GM12878 (cell line): ENCODE measurements at regions not wholly inside any gene's neighbourhood (a gene's known extent, or its start where the extent isn't known, plus 50 kb on each side); places are given as distances from the start of the nearest gene placed in this dataset.

Source experiments
- ATAC-seq: fragments of 200-7000 bp; cut with Tn5 transposase; 3 replicates; pipeline ENCODE4 v1.9.1; 2020; ENCODE audit warnings: mild to moderate bottlenecking, moderate library complexity
- BruUV-seq: library from RNA; stranded (reverse); fragments of 400-500 nt; replicated peaks from 2 replicates; lab custom pipeline; 2021; lab: Mats Ljungman, UMichigan
- CTCF ChIA-PET: fragments of 300-600 bp; sonication (Branson Sonifier 250); formaldehyde crosslinking; extraction: SDS; loops from one replicate; lab custom pipeline; 2021; ENCODE audit warnings: inconsistent platforms; lab: Yijun Ruan, JAX
- POLR2A ChIA-PET: fragments of 350-600 bp; formaldehyde crosslinking; extraction: SDS; loops from one replicate; lab custom pipeline; 2021; ENCODE audit warnings: inconsistent platforms; lab: Charles Lee
- RAD21 ChIA-PET: fragments of 300-600 bp; sonication (Branson Sonifier 250); formaldehyde crosslinking; loops from one replicate; lab custom pipeline; 2023; ENCODE audit warnings: antibody characterized with exemption; ENCODE audit not compliant: unreplicated experiment; lab: Charles Lee
- SMC1A ChIA-PET: fragments of 300-600 bp; sonication (Branson Sonifier 250); formaldehyde crosslinking; loops from one replicate; lab custom pipeline; 2023; ENCODE audit not compliant: unreplicated experiment, uncharacterized antibody; lab: Charles Lee
- DNase-seq: peaks from one replicate; pipeline ENCODE4 v3.0.0-alpha.2; 2011; ENCODE audit warnings: low read depth, low spot score
- FAIRE-seq: peaks from 3 replicates; lab custom pipeline; 2011; peaks lifted over from hg19 to GRCh38; lab: Jason Lieb, UNC
- H2AFZ ChIP-seq: 2 replicates; pipeline ENCODE4 v1.6.0; 2011; ENCODE audit warnings: low read depth, low read length, control low read depth; ENCODE audit not compliant: control insufficient read depth
- H3K27ac ChIP-seq: 2 replicates; pipeline ENCODE4 v1.5.1; 2011; ENCODE audit warnings: control low read depth; ENCODE audit not compliant: control insufficient read depth, insufficient read depth
- H3K27me3 ChIP-seq, 2 experiments: replicated peaks in 1 of 2; 2 replicates each; pipeline versions ENCODE4 v1.6.0 to v1.6.1; 2011; ENCODE audit warnings: low read length in 1 of 2; ENCODE audit not compliant: control insufficient read depth in 2 of 2, insufficient read depth in 2 of 2
- H3K36me3 ChIP-seq, 2 experiments: 2 replicates each; pipeline ENCODE4 v1.5.1; 2011; ENCODE audit warnings: low read length in 1 of 2; ENCODE audit not compliant: control insufficient read depth in 2 of 2, insufficient read depth in 2 of 2
- H3K4me1 ChIP-seq: 2 replicates; pipeline ENCODE4 v1.6.1; 2011; ENCODE audit warnings: mild to moderate bottlenecking, low read length, moderate library complexity, mixed read lengths; ENCODE audit not compliant: control insufficient read depth, insufficient read depth
- H3K4me2 ChIP-seq: 2 replicates; pipeline ENCODE4 v1.6.0; 2011; ENCODE audit warnings: control low read depth; ENCODE audit not compliant: control insufficient read depth, insufficient read depth
- H3K4me3 ChIP-seq: fragments of 200-600 bp; sonication (generic); 2 replicates; pipeline ENCODE4 v1.5.1; 2016
- H3K79me2 ChIP-seq: 2 replicates; pipeline ENCODE4 v1.6.0; 2011; ENCODE audit warnings: low read length; ENCODE audit not compliant: control insufficient read depth, insufficient read depth
- H3K9ac ChIP-seq: 2 replicates; pipeline ENCODE4 v1.8.0; 2011; ENCODE audit warnings: low read length, control low read depth, mixed read lengths; ENCODE audit not compliant: control insufficient read depth, insufficient read depth
- H3K9me3 ChIP-seq: replicated peaks from 3 replicates; pipeline ENCODE4 v1.5.1; 2011; ENCODE audit warnings: mild to moderate bottlenecking, low read length; ENCODE audit not compliant: control insufficient read depth, insufficient read depth
- H4K20me1 ChIP-seq: 2 replicates; pipeline ENCODE4 v1.6.0; 2011; ENCODE audit not compliant: control insufficient read depth, insufficient read depth
- CTCF ChIP-seq, 3 experiments: IDR thresholded peaks in 2 of 3; conservative IDR thresholded peaks in 1 of 3; 2 replicates each; pipeline ENCODE4 v1.5.1; 2011; ENCODE audit warnings: low read depth in 3 of 3, low read length in 3 of 3, mild to moderate bottlenecking in 3 of 3, control low read depth in 2 of 3, moderate library complexity in 2 of 3, inconsistent platforms in 1 of 3, mixed read lengths in 1 of 3; ENCODE audit not compliant: control insufficient read depth in 2 of 3, insufficient read depth in 1 of 3; ENCODE audit errors: extremely low read depth in 1 of 3
- HDAC2 ChIP-seq: fragments of 200-600 bp; sonication (generic); IDR thresholded peaks from 2 replicates; pipeline ENCODE4 v1.6.1; 2017
- HSF1 ChIP-seq: fragments of 150-350 bp; IDR thresholded peaks from 2 replicates; pipeline ENCODE4 v1.6.1; 2014; ENCODE audit warnings: mild to moderate bottlenecking, low read depth, low read length
- RAD21 ChIP-seq: IDR thresholded peaks from 2 replicates; pipeline ENCODE4 v1.6.1; 2011; ENCODE audit warnings: mild to moderate bottlenecking, low read depth, low read length, moderate library complexity; ENCODE audit not compliant: insufficient read depth
- TBL1XR1 ChIP-seq: IDR thresholded peaks from 2 replicates; pipeline ENCODE4 v1.6.1; 2012; ENCODE audit warnings: low read depth, low read length, improper control_type of control experiment
- WRNIP1 ChIP-seq: IDR thresholded peaks from 2 replicates; pipeline ENCODE4 v1.6.1; 2011; ENCODE audit warnings: low read depth, low read length, improper control_type of control experiment, borderline replicate concordance
- WGBS: methylation state at CpG from one replicate; pipeline ENCODE4 v1.1.6; 2016; ENCODE audit warnings: low lambda C conversion rate; ENCODE audit not compliant: insufficient replicate concordance, insufficient coverage; ENCODE audit errors: missing lambda C conversion rate; 5-methylcytosine and 5-hydroxymethylcytosine counted together
- in situ Hi-C: fragments of 300-500 bp; cut with MboI; formaldehyde crosslinking; loops from 9 replicates; pipeline ENCODE4 v1.14.3; 2018; ENCODE audit warnings: mixed read lengths
- intact Hi-C: fragments of 100-400 bp; cut with micrococcal nuclease; formaldehyde crosslinking; loops from one replicate; pipeline ENCODE4 v1.14.2; 2022; ENCODE audit not compliant: unreplicated experiment
- TF ChIP-seq, protein P1 (sequence below): fragments of 450-650 bp; IDR thresholded peaks from 2 replicates; pipeline ENCODE4 v1.6.1; 2018; ENCODE audit warnings: mild to moderate bottlenecking, low read depth, moderate library complexity; ENCODE audit not compliant: partially characterized antibody
- TF ChIP-seq, protein P2 (sequence below): IDR thresholded peaks from 2 replicates; pipeline ENCODE4 v1.6.1; 2011; ENCODE audit warnings: low read depth, low read length, improper control_type of control experiment, borderline replicate concordance

DNA sequence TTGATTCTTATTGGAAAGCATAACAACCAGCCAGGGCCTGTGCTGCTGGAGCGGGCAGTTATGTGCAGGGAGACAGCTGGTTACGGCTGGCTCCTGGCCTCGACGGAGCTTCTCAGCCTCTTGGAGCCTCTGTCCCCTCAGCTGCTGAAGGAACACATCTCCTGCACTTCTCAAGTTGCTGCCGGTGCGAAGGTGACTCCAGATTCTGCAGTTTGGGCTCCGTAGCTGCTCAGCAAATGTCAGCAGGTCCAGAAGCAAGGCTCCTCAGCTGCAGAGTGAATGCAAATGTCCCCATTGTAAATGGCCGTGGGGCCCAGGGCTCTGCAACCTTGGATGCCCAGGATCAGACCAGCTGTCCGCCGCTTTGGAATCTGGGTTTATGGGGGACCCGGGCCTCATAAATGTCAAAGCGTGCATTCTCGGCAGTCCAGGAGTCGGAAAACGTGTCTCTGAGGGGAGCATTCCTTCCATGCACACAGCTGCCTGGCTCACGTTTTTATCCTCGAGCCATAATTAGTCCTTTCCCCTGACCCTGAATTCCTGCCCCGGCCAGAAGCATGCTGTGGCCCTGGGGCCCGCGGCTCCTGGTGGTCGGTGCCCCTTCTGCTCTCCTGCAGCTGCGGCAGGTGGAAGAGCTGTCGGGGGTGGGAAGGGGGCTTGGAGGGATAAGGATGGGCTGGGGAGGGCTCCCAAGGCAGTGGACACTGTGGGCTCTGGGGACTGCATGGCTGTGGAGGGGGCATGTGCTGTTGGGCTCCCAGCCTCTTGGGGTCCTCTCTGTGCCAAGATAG is 106.0 kb downstream of the KIF26A start:
- Histone ChIP-seq H4K20me1 (no peaks in the 10 kb centered on the region), H3K9ac (no peak overlapping the region), H3K4me1 (no peaks in the 10 kb centered on the region), H3K27me3 (no peaks in the 10 kb centered on the region), H3K4me2 (no peak overlapping the region), H2AFZ (no peak overlapping the region), H3K36me3 (no peaks in the 10 kb centered on the region), H3K79me2 (no peaks in the 10 kb centered on the region), H3K4me3 (no peak overlapping the region), H3K9me3 (no peaks in the 10 kb centered on the region; the same call in 2 of the 3 replicates), H3K27ac (no peak overlapping the region)
- RAD21 ChIA-PET, result no interaction called here
- WGBS, result 49% methylated on average over 23 of the region's 23 CpGs
- no TSS peak for BruUV-seq
- FAIRE-seq (no peak), ATAC-seq (no peak), DNase-seq (no peak)
- in situ Hi-C loops, result no loop called here
- POLR2A ChIA-PET, result no interaction called here
- TF ChIP-seq WRNIP1 (no peak), RAD21 (no peak)
- TF ChIP-seq, protein P1, sequence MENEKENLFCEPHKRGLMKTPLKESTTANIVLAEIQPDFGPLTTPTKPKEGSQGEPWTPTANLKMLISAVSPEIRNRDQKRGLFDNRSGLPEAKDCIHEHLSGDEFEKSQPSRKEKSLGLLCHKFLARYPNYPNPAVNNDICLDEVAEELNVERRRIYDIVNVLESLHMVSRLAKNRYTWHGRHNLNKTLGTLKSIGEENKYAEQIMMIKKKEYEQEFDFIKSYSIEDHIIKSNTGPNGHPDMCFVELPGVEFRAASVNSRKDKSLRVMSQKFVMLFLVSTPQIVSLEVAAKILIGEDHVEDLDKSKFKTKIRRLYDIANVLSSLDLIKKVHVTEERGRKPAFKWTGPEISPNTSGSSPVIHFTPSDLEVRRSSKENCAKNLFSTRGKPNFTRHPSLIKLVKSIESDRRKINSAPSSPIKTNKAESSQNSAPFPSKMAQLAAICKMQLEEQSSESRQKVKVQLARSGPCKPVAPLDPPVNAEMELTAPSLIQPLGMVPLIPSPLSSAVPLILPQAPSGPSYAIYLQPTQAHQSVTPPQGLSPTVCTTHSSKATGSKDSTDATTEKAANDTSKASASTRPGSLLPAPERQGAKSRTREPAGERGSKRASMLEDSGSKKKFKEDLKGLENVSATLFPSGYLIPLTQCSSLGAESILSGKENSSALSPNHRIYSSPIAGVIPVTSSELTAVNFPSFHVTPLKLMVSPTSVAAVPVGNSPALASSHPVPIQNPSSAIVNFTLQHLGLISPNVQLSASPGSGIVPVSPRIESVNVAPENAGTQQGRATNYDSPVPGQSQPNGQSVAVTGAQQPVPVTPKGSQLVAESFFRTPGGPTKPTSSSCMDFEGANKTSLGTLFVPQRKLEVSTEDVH, result no peak
- CTCF ChIA-PET, result no interaction called here
- intact Hi-C loops, result no loop called here
- SMC1A ChIA-PET, result no interaction called here

DNA sequence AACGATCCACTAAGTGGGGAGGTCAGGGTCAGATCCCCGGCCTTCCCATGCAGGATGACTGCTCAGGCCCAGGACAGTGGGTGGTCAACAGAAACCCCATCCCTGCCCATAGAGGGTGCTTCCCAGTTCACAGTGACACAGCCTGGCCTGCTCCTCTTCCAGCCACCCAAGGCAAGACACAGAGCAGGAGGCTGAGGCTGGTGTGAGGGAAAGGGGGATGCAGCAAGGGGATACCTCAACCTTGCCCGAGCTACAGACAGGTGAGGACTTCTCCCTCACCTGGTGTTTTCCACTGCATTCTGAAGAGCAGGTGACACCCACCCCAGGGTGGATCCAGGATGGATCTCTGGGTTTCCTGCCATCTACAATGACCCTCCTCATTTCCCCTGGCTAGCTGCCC is 106.7 kb downstream of the KIF26A start:
- Histone ChIP-seq H4K20me1 (no peaks in the 10 kb centered on the region), H3K27ac (no peak overlapping the region), H2AFZ (no peak overlapping the region), H3K27me3 (no peaks in the 10 kb centered on the region), H3K79me2 (no peaks in the 10 kb centered on the region), H3K36me3 (no peaks in the 10 kb centered on the region), H3K4me3 (no peak overlapping the region), H3K4me2 (no peak overlapping the region), H3K9ac (no peak overlapping the region), H3K9me3 (no peaks in the 10 kb centered on the region; the same call in 2 of the 3 replicates), H3K4me1 (no peaks in the 10 kb centered on the region)
- intact Hi-C loops, result no loop called here
- ATAC-seq (no peak), DNase-seq (no peak), FAIRE-seq (no peak)
- WGBS, result 0% methylated on average over 3 of the region's 3 CpGs
- no TSS peak for BruUV-seq
- SMC1A ChIA-PET, result no interaction called here
- POLR2A ChIA-PET, result no interaction called here
- CTCF ChIA-PET, result no interaction called here
- in situ Hi-C loops, result no loop called here
- RAD21 ChIA-PET, result no interaction called here
- TF ChIP-seq CTCF (IDR thresholded peaks at IDR 0.05 in 2 of 3, conservative IDR thresholded peaks at IDR 0.05 in 1 of 3; ENCODE audit: control insufficient read depth in 2 of 3, extremely low read depth in 1 of 3, insufficient read depth in 1 of 3, low read depth in 3 of 3, low read length in 3 of 3) (no peak), HDAC2 (no peak), HSF1 (no peak), TBL1XR1 (no peak)
- TF ChIP-seq, protein P2, sequence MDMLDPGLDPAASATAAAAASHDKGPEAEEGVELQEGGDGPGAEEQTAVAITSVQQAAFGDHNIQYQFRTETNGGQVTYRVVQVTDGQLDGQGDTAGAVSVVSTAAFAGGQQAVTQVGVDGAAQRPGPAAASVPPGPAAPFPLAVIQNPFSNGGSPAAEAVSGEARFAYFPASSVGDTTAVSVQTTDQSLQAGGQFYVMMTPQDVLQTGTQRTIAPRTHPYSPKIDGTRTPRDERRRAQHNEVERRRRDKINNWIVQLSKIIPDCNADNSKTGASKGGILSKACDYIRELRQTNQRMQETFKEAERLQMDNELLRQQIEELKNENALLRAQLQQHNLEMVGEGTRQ, result no peak
